Stimulated activated CD4-positive, alpha-beta T cell treated with anti-CD3 and anti-CD28 coated beads, Interleukin-4, amount 100 ng/mL, for 24 hours (primary cell): ENCODE measurements at regions not wholly inside any gene's neighbourhood (a gene's known extent, or its start where the extent isn't known, plus 50 kb on each side); places are given as distances from the start of the nearest gene placed in this dataset.

Source experiments
- DNase-seq: peaks from one replicate; pipeline ENCODE4 v3.0.0-alpha.2; 2020

DNA sequence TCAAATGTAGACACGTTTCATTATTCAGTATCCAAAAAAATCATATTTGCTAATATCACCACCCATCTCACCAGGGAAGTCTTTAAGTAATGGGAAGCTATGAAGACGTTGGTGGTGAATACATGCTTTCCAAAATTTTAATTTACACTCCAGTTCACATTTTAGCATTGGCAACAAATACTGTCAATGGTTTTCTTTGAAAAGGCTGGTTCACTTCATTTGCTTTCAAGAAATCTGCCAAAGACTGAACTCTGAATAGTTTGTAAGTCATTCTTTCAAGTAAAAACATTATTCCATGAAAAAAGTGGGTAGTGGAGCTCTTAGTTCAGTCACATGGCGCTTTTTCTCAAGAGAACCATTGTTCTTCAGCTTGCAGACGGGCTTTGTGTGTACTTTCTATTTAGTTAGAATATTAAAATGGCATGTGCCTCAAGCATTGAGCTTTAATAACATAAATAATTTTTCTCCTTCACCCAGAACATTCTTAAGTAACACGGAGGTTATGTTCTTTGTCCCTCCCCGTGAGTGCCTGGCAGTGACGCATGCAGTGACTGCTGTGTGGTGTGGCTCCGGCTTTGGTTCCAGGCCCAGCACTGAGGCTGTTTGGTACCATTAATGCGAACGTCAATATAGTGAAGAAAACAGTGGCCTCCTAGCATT lies 300.0 kb upstream of the HDAC4 start:
- DNase-seq = no peak

GRCh38 chr2:239697399-239698164 lies 296.8 kb upstream of the HDAC4 start:
- DNase-seq = no peak

- DNase-seq = no peak
These were observed 295.9 kb upstream of the HDAC4 start for GRCh38 chr2:239696559-239697207.

DNA sequence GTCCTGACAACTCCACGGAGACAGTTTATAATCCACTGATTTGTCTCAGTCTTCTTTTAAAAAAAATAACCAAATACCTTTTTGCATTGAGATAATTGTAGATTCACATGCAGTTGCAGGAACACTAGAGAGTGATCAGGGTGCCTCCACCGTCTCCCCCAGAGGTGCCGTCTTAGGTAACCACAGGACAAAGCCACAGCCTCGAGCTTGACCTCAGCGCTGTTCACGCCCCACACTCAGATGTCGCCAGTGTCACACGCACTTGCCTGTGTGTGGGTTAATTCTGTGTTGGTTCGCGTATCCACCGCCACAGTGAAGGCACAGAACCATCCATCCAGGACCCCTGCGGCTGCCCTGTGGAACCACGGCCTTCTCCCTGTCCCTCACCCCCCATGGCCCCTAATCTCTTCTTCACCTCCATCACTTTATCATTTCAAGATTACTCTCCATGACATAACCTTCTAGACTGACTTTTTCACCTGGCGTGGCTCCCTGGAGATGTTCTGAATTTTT lies 295.0 kb upstream of the HDAC4 start:
- no peak for DNase-seq

GRCh38 chr2:239695106-239695727 lies 294.4 kb upstream of the HDAC4 start:
- no peak for DNase-seq

GRCh38 chr2:239694487-239694886 lies 293.7 kb upstream of the HDAC4 start:
- no peak for DNase-seq

- no peak for DNase-seq
These were observed 293.1 kb upstream of the HDAC4 start for GRCh38 chr2:239693761-239694415.

DNA sequence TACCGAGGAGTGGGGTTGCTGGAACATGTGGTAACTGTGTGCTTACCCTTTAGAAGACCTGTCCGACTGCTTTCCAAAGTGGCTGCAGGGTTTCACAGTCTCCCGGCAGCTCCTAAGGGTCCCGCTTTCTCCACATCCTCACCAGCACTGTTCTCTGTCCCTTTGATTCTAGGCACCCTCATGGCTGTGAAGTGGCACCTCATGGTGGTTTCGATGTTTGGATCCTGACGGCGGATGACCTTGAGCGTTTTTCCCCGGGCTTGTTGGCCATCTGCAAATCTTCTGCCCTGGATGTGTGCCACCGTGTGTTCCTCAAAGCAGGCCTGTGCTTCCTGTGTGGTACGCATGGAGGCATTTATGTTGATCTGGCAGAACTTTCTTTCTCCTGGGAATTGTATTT lies 292.5 kb upstream of the HDAC4 start:
- no peak for DNase-seq

DNA sequence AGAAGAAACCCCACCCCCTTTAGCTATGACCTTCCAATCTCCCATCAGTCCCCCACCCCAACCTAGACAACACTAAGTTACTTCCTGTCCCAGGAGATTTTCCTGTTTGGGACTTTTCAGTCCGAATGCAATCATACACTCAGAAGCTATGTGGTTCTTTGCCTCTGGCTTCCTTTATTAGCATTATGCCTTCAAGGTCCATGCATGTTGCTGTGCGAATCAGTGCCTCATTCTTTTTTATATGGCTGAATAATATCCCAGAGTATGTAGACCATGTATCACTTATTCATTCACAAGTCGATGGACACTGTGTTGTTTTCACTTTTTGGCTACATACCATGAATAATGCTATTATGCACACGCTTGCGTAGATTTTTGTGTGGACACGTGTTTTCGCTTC lies 292.1 kb upstream of the HDAC4 start:
- DNase-seq = no peak

DNA sequence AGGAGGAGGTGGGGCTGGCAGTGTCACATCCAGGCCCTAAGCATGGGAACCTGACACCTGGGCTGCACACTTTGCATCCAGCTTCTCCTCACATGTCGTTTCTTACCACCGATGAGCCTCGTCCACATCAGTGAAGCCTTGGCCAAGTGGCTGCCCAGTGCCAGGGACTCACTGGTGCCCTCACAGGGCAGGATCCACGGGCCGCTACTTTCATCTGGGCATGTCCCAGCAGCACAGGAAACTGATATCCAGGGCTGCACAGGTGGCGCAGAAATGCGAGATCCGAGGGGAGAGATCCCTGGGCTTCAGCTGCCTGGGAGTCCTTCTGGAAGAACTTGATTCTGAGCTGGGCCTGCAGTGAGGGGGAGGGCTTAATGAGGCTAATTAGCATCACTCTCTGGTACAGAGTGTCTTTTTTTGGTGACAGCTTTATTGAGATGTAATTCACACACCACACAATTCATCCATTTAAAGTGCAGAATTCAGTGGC lies 291.6 kb upstream of the HDAC4 start:
- no peak for DNase-seq

DNA sequence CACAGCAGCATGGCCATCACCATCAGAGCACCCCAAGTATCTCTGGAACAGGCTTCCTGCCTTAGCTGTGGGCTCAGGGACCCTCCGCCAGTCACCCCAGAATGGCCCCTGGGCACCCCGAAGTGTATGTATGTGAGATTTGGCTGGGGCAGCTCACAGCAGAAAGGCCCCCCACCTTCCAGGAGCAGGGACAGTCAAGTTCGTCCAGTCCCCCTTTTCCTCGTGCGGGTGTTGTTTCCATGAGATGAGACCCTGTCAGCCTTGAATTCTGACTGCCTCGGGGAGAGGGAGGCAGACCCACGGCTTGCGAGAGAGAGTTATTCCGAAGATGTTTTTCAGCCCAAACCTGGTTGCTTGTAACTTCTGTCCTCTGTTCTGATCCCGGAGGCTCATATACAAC lies 290.9 kb upstream of the HDAC4 start:
- DNase-seq = no peak

GRCh38 chr2:239690651-239691631 lies 290.1 kb upstream of the HDAC4 start:
- DNase-seq = no peak

DNA sequence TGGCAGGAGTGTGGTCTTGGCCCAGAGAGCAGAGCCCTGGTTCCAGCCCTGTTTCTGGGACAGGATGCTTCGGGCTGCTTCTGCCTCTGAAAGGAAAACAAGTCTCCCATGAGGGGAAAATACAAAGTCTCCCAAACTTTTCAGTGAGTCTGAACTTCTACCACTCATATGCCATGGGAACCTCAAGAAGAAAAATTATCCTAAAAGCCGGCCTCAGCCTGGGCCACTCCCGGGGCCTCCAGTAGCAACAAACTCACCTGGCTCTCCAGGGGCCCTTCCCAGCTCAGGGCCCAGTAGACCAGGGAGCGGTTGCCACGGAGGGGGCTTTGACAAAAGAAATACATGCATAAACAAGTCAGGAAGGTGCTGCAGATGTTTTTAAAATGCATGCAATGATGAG lies 289.2 kb upstream of the HDAC4 start:
- no peak for DNase-seq

DNA sequence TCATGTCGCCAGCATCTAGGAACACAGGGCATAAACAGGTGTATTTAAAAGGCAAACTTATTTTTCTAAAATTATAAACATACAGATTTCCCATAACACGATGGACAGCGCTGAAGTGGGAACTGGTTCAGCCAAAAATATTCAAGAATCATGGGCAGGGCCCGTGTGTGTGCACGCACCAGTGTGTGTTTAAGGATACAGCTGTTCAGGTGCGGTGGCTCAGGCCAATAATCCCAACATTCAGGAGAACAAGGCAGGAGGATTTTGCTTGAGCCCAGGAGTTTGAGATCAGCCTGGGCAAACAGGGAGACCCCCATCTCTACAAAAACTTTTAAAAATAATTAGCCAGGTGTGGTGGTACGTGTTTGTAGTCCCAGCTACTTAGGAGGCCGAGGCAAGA lies 288.6 kb upstream of the HDAC4 start:
- DNase-seq = no peak

DNA sequence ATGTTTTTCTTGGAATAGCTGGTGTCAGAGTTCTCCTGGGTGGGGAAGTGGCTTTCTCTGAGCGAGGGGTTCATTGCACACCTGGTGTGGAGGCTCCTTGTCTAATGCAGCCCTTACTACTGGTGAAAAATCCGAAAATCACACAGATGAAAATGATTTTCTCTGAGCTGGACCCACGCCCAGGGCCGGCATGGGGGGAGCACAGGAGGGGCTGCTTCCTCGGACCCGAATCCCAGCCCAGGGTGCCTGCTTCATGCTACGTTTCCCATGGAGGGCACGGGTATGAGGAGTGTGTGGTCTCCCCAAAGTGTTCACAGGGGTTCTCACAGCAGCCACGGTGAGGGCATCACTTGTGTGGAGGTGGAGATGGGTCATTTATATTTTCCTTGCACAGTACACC lies 288.0 kb upstream of the HDAC4 start:
- no peak for DNase-seq

GRCh38 chr2:239688122-239688681 lies 287.4 kb upstream of the HDAC4 start:
- DNase-seq = no peak

DNA sequence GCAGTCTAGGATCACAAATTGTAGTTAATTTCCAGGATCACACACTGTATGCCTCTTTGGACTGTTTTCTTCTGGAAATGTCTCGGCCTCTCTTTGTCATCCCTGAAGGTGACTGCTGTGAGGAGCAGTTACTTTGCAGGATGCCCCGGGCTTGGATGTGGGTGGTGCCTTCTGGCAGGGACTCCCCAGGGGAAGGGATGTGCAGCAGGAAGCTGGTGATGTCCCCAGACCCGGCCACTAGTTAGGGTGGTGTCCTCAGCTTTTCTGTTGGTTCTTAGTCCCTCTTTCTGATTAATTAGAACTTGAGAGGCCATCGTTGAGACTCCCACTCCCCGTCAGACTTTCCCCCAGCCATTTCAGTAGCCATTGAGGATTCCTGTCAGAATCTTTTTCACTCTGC lies 286.6 kb upstream of the HDAC4 start:
- no peak for DNase-seq

DNA sequence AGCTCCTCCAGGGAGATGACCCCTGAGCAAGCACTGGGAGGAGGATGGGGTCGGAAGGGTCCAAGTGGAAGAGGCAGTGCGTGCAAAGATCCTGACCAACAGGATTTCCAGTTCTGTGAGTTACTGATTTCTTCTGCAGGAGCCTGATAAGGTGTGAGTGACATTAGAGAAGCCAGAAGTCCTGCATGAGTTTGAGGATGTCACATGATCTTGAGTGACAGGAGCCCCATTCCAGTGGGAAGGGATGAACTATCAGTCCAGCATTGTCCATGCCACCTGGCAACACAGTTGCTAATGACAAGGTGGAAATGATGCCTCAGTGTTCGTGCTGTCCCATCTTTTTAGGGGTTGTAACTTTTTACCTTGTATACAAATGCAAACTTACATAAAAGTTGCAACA lies 285.1 kb upstream of the HDAC4 start:
- no peak for DNase-seq

GRCh38 chr2:239685556-239685955 lies 284.7 kb upstream of the HDAC4 start:
- no peak for DNase-seq

- DNase-seq = no peak
These were observed 284.2 kb upstream of the HDAC4 start for GRCh38 chr2:239684996-239685395.

GRCh38 chr2:239684271-239684810 lies 283.5 kb upstream of the HDAC4 start:
- DNase-seq = no peak
